CD4-positive, alpha-beta T cell (primary cell): ENCODE measurements at regions not wholly inside any gene's neighbourhood (a gene's known extent, or its start where the extent isn't known, plus 50 kb on each side); places are given as distances from the start of the nearest gene placed in this dataset.

Experiments
- ATAC-seq: fragments of 200-7000 bp; cut with Tn5 transposase; one replicate; pipeline ENCODE4 v1.10.0; 2022; ENCODE audit warnings: mild to moderate bottlenecking; ENCODE audit not compliant: poor library complexity
- CTCF ChIA-PET: fragments of 350-600 bp; sonication (Branson Sonifier 250); formaldehyde crosslinking; loops from one replicate; lab custom pipeline; 2021; ENCODE audit warnings: antibody characterized with exemption, inconsistent platforms; lab: Charles Lee
- POLR2A ChIA-PET: fragments of 350-600 bp; sonication (Branson Sonifier 250); formaldehyde crosslinking; loops from one replicate; lab custom pipeline; 2021; ENCODE audit warnings: antibody characterized with exemption, inconsistent platforms; lab: Charles Lee
- DNase-seq, 14 experiments: peaks; one replicate each; pipeline ENCODE4 v3.0.0-alpha.2; 2013 to 2020; ENCODE audit warnings: mixed read lengths in 2 of 14
- H3K27ac ChIP-seq, 2 donors: one replicate each; pipeline versions ENCODE4 v1.5.1 to v1.7.0; 2013; ENCODE audit warnings: low read length in 2 of 2, low read depth in 1 of 2, mild to moderate bottlenecking in 1 of 2
- H3K27me3 ChIP-seq, 2 experiments: 1 replicate in 1 of 2; 2 replicates in 1 of 2; pipeline versions ENCODE4 v1.6.1 to v1.7.0; 2013; ENCODE audit warnings: low read length in 2 of 2, control low read depth in 1 of 2, mild to moderate bottlenecking in 1 of 2, moderate library complexity in 1 of 2; ENCODE audit not compliant: insufficient read depth in 2 of 2, control insufficient read depth in 1 of 2
- H3K36me3 ChIP-seq: one replicate; pipeline ENCODE4 v1.6.1; 2013; ENCODE audit warnings: low read length, control low read depth; ENCODE audit not compliant: insufficient read depth
- H3K4me1 ChIP-seq: one replicate; pipeline ENCODE4 v1.6.1; 2013; ENCODE audit warnings: low read length, control low read depth; ENCODE audit not compliant: insufficient read depth
- H3K4me3 ChIP-seq: one replicate; pipeline ENCODE4 v1.5.1; 2013; ENCODE audit warnings: mild to moderate bottlenecking, low read length, moderate library complexity
- H3K9me3 ChIP-seq, 2 experiments: 1 replicate in 1 of 2; 2 replicates in 1 of 2; pipeline versions ENCODE4 v1.6.1 to v1.7.0; 2013; ENCODE audit warnings: low read length in 2 of 2, mild to moderate bottlenecking in 2 of 2, control low read depth in 1 of 2, moderate library complexity in 1 of 2; ENCODE audit not compliant: control insufficient read depth in 1 of 2, insufficient read depth in 1 of 2
- H3K27ac Mint-ChIP-seq: one replicate; pipeline ENCODE4 v1.8.0; 2020; ENCODE audit warnings: mixed read lengths
- H3K27me3 Mint-ChIP-seq: one replicate; pipeline ENCODE4 v1.8.0; 2021; ENCODE audit warnings: mixed read lengths
- H3K36me3 Mint-ChIP-seq: one replicate; pipeline ENCODE4 v1.8.0; 2021; ENCODE audit warnings: low read depth, mixed read lengths
- H3K4me1 Mint-ChIP-seq: one replicate; pipeline ENCODE4 v1.8.0; 2021; ENCODE audit warnings: low read depth, mixed read lengths
- H3K4me3 Mint-ChIP-seq: one replicate; pipeline ENCODE4 v1.8.0; 2020; ENCODE audit warnings: mild to moderate bottlenecking, mixed read lengths
- H3K9me3 Mint-ChIP-seq: one replicate; pipeline ENCODE4 v1.8.0; 2020; ENCODE audit warnings: mixed read lengths
- CTCF ChIP-seq: fragments of 200-600 bp; IDR thresholded peaks from one replicate; pipeline ENCODE4 v1.8.0; 2022; ENCODE audit warnings: antibody characterized with exemption, mild to moderate bottlenecking
- intact Hi-C, 2 experiments: fragments of 100-400 bp; cut with DNase I in 1 of 2; cut with micrococcal nuclease in 1 of 2; formaldehyde crosslinking; loops; one replicate each; pipeline versions ENCODE4 v1.15.1 to v1.9.0; 2023 to 2025; cut with DNase I, micrococcal nuclease

GRCh38 chr2:176885001-176885643 is 327.5 kb upstream of the HNRNPA3 start:
- ATAC-seq: no peak
- Histone ChIP-seq H3K4me1 (no peaks in the 10 kb centered on the region), H3K4me3 (no peak overlapping the region), H3K36me3 (no peaks in the 10 kb centered on the region), H3K27me3 (no peaks in the 10 kb centered on the region), H3K27ac (no peak overlapping the region), H3K9me3 (no peaks in the 10 kb centered on the region)
- CTCF ChIA-PET: no interaction called here
- no peaks in the 10 kb centered on the region for H3K4me1 Mint-ChIP-seq
- H3K4me3 Mint-ChIP-seq: no peak overlapping the region
- H3K9me3 Mint-ChIP-seq: no peaks in the 10 kb centered on the region
- POLR2A ChIA-PET: no interaction called here
- intact Hi-C loops: no loop called here
- no peaks in the 10 kb centered on the region for H3K36me3 Mint-ChIP-seq
- no peak for TF ChIP-seq CTCF
- no peak for DNase-seq
- no peaks in the 10 kb centered on the region for H3K27me3 Mint-ChIP-seq
- H3K27ac Mint-ChIP-seq: no peak overlapping the region

GRCh38 chr2:176885661-176886060 is 326.9 kb upstream of the HNRNPA3 start:
- Histone ChIP-seq H3K27me3 (no peaks in the 10 kb centered on the region), H3K9me3 (no peaks in the 10 kb centered on the region), H3K4me3 (no peak overlapping the region), H3K36me3 (no peaks in the 10 kb centered on the region), H3K27ac (no peak overlapping the region), H3K4me1 (no peaks in the 10 kb centered on the region)
- Mint-ChIP-seq H3K27me3 (no peaks in the 10 kb centered on the region), H3K4me1 (no peaks in the 10 kb centered on the region), H3K4me3 (no peak overlapping the region), H3K9me3 (no peaks in the 10 kb centered on the region), H3K36me3 (no peaks in the 10 kb centered on the region), H3K27ac (no peak overlapping the region)
- DNase-seq (no peak), ATAC-seq (no peak)
- TF ChIP-seq CTCF: no peak
- intact Hi-C loops: no loop called here
- ChIA-PET CTCF (no interaction called here), POLR2A (no interaction called here)

- Histone ChIP-seq H3K4me1 (no peaks in the 10 kb centered on the region), H3K36me3 (no peaks in the 10 kb centered on the region), H3K27ac (no peak overlapping the region), H3K9me3 (peaks cover 0 to 3% of the 10 kb centered on the region in 2 experiments), H3K27me3 (no peaks in the 10 kb centered on the region), H3K4me3 (no peak overlapping the region)
- POLR2A ChIA-PET: no interaction called here
- Mint-ChIP-seq H3K4me1 (no peaks in the 10 kb centered on the region), H3K27ac (no peak overlapping the region), H3K36me3 (no peaks in the 10 kb centered on the region), H3K4me3 (no peak overlapping the region), H3K9me3 (no peaks in the 10 kb centered on the region), H3K27me3 (no peaks in the 10 kb centered on the region)
- no peak for ATAC-seq
- intact Hi-C loops: no loop called here
- no peak for DNase-seq
- CTCF ChIA-PET: no interaction called here
- TF ChIP-seq CTCF: no peak
Measured at GRCh38 chr2:176891105-176891504, 321.5 kb upstream of the HNRNPA3 start.
